M059J (cell line): ENCODE measurements at regions not wholly inside any gene's neighbourhood (a gene's known extent, or its start where the extent isn't known, plus 50 kb on each side); places are given as distances from the start of the nearest gene placed in this dataset.
"Not testable (repeated sequence)": the region's sequence is repeated elsewhere in the genome, so short reads cannot be mapped to it uniquely, and the experiment has no call there.

Experiments used
- DNase-seq: peaks from one replicate; pipeline ENCODE4 v3.0.0-alpha.2; 2012; ENCODE audit warnings: low read depth

GRCh38 chr3:153614140-153614539 lies 452.1 kb downstream of the RAP2B start:
- DNase-seq: no peak

GRCh38 chr3:153614563-153614962 lies 452.5 kb downstream of the RAP2B start:
- DNase-seq: no peak

GRCh38 chr3:153615863-153616262 lies 453.8 kb downstream of the RAP2B start:
- DNase-seq: no peak

DNA sequence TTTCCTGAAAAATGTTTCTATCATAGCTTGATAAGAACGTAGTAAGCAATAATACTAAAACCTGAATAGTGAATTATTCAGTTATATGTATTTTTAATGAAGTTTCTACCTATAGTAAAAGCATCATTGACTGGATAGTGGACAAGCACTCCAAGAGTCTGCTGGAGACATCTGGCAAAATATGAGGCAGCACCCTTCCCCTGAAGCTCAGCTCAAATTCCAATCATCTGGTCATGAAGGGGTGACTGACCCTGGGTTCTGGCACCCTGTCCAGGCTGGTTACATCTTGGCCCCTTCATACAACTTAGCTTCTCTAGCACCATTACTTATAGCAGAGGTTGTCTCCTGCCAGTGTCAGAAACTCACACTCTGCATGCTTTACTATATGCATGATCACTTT lies 455.4 kb downstream of the RAP2B start:
- DNase-seq: no peak

DNA sequence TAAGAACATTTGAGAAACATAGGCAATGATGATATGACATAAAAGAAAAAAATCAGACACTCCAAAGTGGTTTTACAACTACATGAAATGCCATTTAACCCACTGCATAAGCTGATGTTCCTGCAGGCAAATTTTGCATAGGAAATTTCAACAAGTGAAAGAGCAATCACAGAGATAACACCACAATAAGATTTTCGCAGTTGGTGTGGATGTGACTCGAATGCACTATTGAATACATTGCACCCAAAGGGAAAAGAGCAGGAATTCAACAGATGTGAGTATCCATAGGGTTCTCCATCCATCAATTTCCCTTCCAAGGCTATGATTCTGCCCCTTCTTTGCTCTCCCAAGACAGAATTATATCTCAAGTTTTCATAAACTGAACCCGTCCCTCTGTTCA lies 456.1 kb downstream of the RAP2B start:
- DNase-seq: no peak

DNA sequence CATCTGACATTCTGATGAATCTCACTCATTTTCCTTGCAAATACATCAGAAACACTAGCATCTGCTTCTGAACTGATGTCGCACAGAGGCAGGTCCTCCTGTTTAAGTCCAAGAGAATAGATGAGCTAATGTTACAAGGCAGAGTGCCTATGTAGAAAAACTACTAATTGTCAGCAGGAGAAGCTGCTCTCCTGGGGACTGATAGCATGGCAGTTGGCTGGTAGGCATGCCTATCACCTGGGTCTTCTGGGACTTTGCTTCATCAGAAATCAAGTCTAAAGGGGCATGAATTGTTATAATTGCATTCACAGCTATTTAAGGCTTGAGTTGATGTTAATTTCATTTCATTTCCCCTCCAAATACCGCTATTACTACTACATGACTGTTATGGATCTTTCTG lies 457.2 kb downstream of the RAP2B start:
- DNase-seq: no peak

DNA sequence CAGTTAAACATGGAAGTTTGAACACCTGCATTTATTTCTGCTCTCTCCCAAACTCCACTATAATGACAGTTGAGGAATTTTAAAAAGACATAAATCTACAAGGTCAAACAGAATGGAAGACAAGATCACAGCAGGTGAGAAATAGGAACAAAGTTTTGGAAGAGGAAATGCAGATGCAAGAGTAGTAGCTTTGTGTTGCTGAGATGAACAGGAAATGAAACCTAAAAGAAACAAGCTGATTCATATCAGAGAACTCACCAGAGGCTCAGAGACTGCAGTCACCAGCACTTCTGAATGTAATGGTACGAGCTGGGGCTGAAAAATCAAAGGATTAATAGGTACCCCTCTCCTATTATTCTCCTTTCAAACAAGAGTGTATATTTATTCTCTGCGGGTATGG lies 459.9 kb downstream of the RAP2B start:
- DNase-seq: no peak

- no peak for DNase-seq
Observed at GRCh38 chr3:153623834-153624233, 461.8 kb downstream of the RAP2B start.

DNA sequence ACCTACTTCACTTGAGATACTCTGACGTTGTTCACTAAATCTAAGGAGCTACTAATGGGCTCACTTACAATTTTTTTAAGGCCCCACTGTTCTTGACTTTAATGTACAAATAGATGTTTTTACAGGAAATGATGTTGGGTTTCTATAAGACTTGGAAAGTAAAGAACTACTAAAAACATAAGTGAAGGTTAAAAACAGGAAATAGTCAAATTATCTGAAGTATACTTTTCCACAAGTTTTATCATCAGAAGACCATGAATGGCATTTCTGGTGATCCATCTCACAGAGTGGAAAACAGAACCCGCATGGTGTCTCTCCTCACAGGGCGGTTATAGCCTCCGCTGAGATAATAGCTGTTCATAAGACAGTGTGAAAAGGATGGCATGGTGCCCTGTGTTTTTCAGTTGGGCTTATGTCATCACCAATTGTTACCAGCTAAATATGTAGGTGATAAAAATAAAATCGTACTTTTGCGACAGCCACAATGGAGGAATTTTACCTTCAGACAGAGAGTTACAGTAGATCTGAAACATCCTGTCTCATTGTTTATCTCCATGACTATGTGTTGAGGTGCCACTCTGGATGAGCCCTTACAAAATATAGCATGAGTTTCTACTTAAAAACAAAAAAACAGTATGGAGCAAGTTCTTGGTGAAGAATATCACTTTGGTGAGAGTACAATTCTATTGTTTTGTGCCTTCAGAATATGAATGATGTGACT lies 462.4 kb downstream of the RAP2B start:
- no peak for DNase-seq

- DNase-seq: no peak
Observed at GRCh38 chr3:153625506-153625905, 463.5 kb downstream of the RAP2B start.

- no peak for DNase-seq
Observed at GRCh38 chr3:153626158-153626557, 464.1 kb downstream of the RAP2B start.

- no peak for DNase-seq
Observed at GRCh38 chr3:153628591-153628990, 466.6 kb downstream of the RAP2B start.

DNA sequence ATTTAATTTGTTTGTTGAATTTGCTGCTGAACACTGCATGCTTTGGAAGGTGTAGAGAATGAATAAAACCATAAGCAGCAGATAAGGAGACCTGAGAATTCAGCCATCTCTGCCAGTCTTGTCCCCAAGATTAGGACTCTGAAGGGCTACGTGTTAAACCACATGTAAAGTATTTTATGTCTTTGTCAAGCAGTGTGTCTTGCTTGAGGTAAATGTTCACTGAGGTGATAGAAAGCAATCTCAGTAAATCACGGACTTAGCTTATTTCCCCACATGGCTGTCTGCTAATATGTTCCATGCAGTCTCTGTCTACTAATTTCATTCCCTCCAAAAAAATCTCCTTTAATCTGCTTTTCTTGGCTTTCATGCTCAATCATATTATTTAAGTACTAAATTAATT lies 467.1 kb downstream of the RAP2B start:
- DNase-seq: no peak

GRCh38 chr3:153631102-153631501 lies 469.1 kb downstream of the RAP2B start:
- no peak for DNase-seq

GRCh38 chr3:153631664-153632063 lies 469.6 kb downstream of the RAP2B start:
- DNase-seq: no peak

DNA sequence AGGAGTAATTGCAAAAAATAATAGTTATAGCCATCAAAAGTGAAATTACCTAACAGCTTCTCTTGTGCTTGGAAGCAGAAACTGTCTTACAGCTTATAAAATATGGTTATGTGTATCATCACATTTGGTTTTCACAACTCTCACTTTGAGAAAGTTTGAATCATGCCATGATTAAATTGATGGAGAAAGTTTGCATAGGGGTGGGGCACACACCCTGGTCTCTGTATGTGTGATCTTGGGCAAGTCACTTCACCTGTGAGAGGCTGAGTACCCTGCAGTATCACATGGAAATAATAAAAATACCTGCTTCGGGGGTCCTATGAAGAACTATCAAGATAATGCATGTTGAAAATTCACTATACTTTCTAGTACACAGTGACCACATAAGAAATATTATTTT lies 471.4 kb downstream of the RAP2B start:
- no peak for DNase-seq

- no peak for DNase-seq
Observed at GRCh38 chr3:153634683-153635082, 472.7 kb downstream of the RAP2B start.

DNA sequence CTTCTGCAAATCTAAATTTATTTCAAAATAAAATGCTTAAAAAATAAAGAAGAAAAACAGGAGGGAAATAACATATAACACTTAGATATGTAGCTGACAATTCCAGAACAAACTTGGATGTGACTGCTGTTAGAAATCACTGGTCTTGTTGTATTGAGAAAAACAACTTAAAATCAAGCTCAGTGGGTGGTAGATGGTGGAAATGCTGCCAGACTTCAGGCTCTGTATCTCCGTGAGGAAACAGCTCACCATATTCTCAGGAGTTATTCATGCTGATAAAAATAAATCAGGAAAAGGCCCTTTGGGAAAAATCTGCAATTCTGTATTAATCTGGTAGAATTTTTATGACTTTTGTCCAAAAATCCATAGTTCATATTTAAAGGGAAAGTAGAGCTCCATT lies 477.6 kb downstream of the RAP2B start:
- DNase-seq: no peak

GRCh38 chr3:153640689-153641665 lies 479.0 kb downstream of the RAP2B start:
- DNase-seq: no peak

DNA sequence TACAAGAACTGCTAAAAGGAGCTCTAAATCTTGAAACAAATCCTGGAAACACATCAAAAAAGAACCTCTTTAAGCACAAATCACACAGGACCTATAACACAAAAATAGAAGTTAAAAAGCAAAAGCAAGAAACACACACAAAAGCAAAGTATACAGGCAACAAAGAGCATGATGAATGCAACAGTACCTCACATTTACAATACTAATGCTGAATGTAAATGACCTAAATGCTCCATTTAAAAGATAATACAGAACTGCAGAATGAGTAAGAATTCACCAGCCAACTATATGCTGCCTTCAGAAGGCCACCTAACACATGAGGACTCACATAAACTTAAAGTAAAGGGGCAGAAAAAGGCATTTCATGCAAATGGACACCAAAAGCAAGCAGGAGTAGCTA lies 478.6 kb upstream of the ARHGEF26 start:
- DNase-seq: not testable (repeated sequence)

GRCh38 chr3:153643471-153643870 lies 477.7 kb upstream of the ARHGEF26 start:
- not testable (repeated sequence) for DNase-seq

- DNase-seq: no peak
Observed at GRCh38 chr3:153649286-153649839, 471.8 kb upstream of the ARHGEF26 start.

DNA sequence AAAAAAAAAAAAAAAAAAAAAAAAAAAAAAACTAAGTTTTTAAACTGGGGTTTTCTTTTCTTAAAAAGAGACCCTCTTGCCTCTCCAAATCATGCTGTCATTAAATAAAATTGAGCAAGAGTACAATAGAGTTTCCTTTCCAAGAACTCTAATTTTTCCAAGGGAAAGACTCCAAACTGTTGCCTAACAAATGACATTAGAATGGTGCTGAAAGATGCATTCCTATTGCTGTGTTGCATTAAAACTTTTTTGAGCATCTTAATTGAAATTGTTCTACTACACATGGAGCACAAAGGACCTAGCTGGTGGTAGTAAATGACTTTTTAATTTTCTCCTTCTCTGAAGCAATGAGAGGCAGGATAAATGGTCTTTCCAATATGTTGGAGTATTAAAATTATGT lies 469.1 kb upstream of the ARHGEF26 start:
- no peak for DNase-seq
